ENCODE measurements at regions not wholly inside any gene's neighbourhood (a gene's known extent, or its start where the extent isn't known, plus 50 kb on each side); places are given as distances from the start of the nearest gene placed in this dataset.

DNA sequence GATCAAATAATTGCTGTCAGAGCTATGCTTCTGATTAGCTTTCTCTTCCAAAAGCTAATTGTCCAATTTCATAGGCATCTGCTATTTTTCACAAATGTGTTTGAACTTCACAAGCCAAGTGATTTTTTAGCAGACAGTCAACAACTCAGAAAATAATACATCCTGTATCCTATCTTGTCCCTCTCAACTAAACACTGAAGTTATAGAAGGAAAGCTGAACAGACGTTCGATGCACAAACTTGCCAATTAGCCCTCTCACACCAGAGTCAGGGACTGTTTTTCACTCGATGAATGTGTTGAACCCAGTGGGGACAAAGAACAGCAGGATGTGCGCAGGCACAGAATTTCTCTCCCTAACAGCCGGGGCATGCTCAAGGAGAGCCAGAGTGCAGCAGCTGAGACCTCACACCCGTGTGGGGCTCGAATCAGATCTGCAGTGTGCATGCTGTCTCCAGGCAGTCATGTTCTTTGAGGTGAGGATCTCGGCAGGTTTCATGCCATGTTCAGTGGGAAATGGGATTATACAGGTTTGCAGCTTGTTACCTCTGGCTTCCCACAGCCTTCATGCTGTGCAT lies 246.7 kb upstream of the SDK2 start:
- no peak overlapping the region for H3K4me3 ChIP-seq
- WGBS, 2 donors: 78 to 81% methylated on average over 8 of the region's 8 CpGs
- H3K36me3 ChIP-seq: no peaks in the 10 kb centered on the region
- ATAC-seq (no peak), DNase-seq (no peak)
- peaks cover 0 to 10% (median 0%) of the 10 kb centered on the region in 11 donors for H3K9me3 ChIP-seq
- H3K27me3 ChIP-seq: peaks cover 0 to 32% (median 11%) of the 10 kb centered on the region in 7 donors
- peaks cover 0 to 5% (median 0%) of the 10 kb centered on the region in 9 donors for H3K4me1 ChIP-seq
- intact Hi-C loops (cut with DNase I): no loop called here
- no peak overlapping the region for H3K27ac ChIP-seq
- TF ChIP-seq, protein P1, sequence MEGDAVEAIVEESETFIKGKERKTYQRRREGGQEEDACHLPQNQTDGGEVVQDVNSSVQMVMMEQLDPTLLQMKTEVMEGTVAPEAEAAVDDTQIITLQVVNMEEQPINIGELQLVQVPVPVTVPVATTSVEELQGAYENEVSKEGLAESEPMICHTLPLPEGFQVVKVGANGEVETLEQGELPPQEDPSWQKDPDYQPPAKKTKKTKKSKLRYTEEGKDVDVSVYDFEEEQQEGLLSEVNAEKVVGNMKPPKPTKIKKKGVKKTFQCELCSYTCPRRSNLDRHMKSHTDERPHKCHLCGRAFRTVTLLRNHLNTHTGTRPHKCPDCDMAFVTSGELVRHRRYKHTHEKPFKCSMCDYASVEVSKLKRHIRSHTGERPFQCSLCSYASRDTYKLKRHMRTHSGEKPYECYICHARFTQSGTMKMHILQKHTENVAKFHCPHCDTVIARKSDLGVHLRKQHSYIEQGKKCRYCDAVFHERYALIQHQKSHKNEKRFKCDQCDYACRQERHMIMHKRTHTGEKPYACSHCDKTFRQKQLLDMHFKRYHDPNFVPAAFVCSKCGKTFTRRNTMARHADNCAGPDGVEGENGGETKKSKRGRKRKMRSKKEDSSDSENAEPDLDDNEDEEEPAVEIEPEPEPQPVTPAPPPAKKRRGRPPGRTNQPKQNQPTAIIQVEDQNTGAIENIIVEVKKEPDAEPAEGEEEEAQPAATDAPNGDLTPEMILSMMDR (IDR thresholded peaks at IDR 0.05): no peak

DNA sequence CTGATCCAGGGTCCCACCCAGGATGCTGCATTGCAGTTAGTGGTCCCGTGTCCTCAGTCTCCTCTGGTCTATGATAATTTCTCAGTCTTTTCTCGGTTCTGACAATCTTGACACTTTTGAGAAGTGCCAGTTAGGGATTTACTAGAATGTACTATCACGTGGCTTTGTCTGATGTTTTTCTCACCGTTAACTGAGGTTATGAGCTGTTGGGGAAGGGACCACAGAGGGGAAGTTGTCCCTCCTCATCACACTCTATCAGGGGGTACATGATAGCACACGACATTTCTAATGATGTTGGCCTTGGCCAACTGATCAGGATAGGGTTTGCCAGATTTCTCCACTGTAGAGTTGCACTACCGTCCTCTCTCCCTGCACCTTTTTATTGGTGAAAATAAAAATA lies 250.9 kb upstream of the SDK2 start:
- intact Hi-C loops (cut with DNase I): loop anchor here in 1 of 10 donors (5.0 kb wide), 1 partner anchor 53 kb away; no protein-coding TSS in a partner anchor
- ATAC-seq (no peak), DNase-seq (no peak)
- TF ChIP-seq, protein P1 (IDR thresholded peaks at IDR 0.05): no peak
- no peaks in the 10 kb centered on the region for H3K4me1 ChIP-seq
- H3K36me3 ChIP-seq: no peaks in the 10 kb centered on the region
- 64 to 67% methylated on average over 6 of the region's 6 CpGs for WGBS, 2 donors
- H3K27ac ChIP-seq: no peak overlapping the region
- peaks cover 0 to 68% (median 52%) of the 10 kb centered on the region in 7 donors for H3K27me3 ChIP-seq
- H3K4me3 ChIP-seq: no peak overlapping the region
- H3K9me3 ChIP-seq: peaks cover 0 to 10% (median 0%) of the 10 kb centered on the region in 11 donors

DNA sequence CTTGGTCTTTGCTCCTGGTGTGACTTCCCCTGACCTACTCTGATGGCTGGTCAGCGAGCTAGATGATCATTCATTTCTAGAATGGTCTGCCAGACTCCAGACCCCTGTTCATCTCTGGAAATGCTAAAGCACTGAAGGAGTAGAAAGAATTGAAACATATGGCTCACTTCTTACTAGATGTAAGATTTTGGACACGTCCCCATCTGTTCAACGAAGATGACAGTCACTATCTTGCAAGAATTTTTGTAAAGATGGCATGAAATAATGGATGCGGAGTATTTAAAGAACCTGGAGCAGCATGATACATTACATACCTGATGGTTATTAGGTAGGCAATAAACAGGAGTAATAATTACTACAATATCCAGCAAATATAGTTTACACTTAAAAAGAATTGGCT lies 252.7 kb upstream of the SDK2 start:
- Histone ChIP-seq H3K4me1 (peaks cover 0 to 7% (median 6%) of the 10 kb centered on the region in 9 donors), H3K36me3 (no peaks in the 10 kb centered on the region), H3K9me3 (peaks cover 0 to 10% (median 0%) of the 10 kb centered on the region in 11 donors), H3K27me3 (peaks cover 0 to 85% (median 70%) of the 10 kb centered on the region in 7 donors), H3K4me3 (no peak overlapping the region), H3K27ac (no peak overlapping the region)
- 63 to 71% methylated on average over 4 of the region's 4 CpGs for WGBS, 2 donors
- no peak for ATAC-seq
- DNase-seq: no peak
- intact Hi-C loops (cut with DNase I): loop anchor here in 1 of 10 donors (5.0 kb wide), 1 partner anchor 55 kb away; no protein-coding TSS in a partner anchor
- TF ChIP-seq, protein P1 (IDR thresholded peaks at IDR 0.05): no peak

DNA sequence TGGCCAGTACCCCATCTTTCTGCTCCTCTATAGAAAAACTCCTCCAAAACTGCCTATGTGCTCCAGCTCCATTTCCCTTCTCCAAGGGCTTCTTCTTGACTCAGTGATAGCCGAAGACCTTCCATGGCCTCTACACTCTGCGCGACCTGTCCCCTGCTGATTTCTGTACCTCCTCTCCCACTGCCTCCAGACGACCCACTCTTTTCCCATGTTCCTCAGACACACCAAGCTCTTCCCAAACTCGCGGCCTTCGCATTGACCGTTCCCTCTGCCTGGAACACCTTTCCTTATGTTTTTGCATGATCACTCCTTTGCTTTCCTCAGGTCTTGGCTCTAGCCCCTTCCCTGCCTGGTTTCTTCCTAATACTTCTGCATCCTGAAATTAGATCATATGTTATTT lies 255.6 kb upstream of the SDK2 start:
- TF ChIP-seq, protein P1 (IDR thresholded peaks at IDR 0.05): no peak

More for the DNA sequence above, 255.6 kb upstream of the SDK2 start:
- ATAC-seq (no peak), DNase-seq (no peak)
- no peak overlapping the region for H3K27ac ChIP-seq
- no peaks in the 10 kb centered on the region for H3K36me3 ChIP-seq
- WGBS, 2 donors: 96 to 97% methylated on average over 8 of the region's 8 CpGs
- intact Hi-C loops (cut with DNase I): loop anchor here in 1 of 10 donors (5.0 kb wide), 1 partner anchor 58 kb away; no protein-coding TSS in a partner anchor
- peaks cover 0 to 96% (median 88%) of the 10 kb centered on the region in 7 donors for H3K27me3 ChIP-seq
- no peak overlapping the region for H3K4me3 ChIP-seq
- no peaks in the 10 kb centered on the region for H3K9me3 ChIP-seq
- H3K4me1 ChIP-seq: peaks cover 0 to 15% (median 12%) of the 10 kb centered on the region in 9 donors
